C4-2B (cell line): ENCODE measurements at regions not wholly inside any gene's neighbourhood (a gene's known extent, or its start where the extent isn't known, plus 50 kb on each side); places are given as distances from the start of the nearest gene placed in this dataset.
"Not testable (repeated sequence)": the region's sequence is repeated elsewhere in the genome, so short reads cannot be mapped to it uniquely, and the experiment has no call there.

ENCODE experiments used
- CTCF ChIP-seq: fragments of 450-650 bp; conservative IDR thresholded peaks from 2 replicates; pipeline ENCODE4 v1.5.1; 2017; ENCODE audit warnings: mild to moderate bottlenecking
- ZFX ChIP-seq: fragments of 450-650 bp; IDR thresholded peaks from 2 replicates; pipeline ENCODE4 v1.6.1; 2017

GRCh38 chr4:19181631-19182030, 1070.1 kb upstream of the SLIT2 start:
- not testable (repeated sequence) for TF ChIP-seq CTCF, ZFX
